ENCODE measurements at regions not wholly inside any gene's neighbourhood (a gene's known extent, or its start where the extent isn't known, plus 50 kb on each side); places are given as distances from the start of the nearest gene placed in this dataset.
"Not testable (repeated sequence)": the region's sequence is repeated elsewhere in the genome, so short reads cannot be mapped to it uniquely, and the experiment has no call there.

DNA sequence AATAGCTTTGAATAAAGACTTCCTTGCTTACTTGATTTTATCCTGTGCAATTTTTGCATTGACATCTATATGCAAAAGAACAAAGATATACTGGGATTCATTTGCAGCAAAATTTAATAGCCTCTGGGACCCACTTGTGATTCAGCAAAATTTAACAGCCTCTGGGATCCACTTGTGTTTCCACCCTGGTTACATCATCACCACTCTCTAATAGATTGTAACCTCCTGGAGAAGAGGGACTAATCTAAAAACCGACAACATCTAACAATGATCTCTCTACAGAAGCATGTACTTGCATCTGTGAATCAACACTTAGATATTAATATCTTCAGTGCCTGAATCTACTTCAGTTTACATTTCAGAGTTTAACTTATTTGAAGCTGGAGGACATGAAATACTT is 202.0 kb upstream of the CPHXL start:
- DNase-seq, result no peak

DNA sequence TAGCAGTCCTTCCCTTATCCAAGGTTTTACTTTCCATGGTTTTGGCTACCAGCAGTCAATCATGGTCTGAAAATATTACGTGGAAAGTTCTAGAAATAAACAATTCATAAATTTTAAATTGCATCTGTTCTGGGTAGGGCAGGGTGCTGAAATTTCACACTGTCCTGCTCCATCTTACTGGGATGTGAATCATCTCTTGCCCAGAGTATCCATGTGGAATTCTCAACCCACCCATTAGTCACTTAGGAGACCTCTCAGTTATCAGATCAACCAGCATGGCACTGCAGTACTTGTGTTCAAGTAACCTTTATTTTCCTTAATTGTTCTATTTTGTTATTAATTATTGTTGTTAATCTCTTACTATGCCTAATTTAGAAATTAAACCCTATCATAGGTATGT is 202.8 kb upstream of the CPHXL start:
- no peak for DNase-seq

DNA sequence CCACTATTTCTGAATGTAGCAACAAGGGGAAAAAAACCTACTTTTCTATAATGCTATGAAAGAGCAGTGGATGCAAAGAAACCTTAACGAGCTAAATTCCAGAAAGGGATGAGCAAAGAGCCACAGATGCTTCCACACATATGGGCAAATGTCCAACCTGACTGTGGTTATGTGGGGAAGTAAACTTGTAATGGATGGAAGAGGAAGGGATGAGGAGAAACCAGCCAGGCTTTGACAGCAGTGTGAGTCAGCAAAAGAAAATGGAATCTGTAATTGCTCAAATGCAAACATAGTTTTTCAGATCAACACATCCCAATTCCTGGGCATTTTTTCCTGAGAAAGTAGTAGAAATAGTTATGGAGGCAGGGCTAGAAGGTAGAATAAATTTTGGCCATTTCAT is 204.8 kb upstream of the CPHXL start:
- DNase-seq, result no peak

DNA sequence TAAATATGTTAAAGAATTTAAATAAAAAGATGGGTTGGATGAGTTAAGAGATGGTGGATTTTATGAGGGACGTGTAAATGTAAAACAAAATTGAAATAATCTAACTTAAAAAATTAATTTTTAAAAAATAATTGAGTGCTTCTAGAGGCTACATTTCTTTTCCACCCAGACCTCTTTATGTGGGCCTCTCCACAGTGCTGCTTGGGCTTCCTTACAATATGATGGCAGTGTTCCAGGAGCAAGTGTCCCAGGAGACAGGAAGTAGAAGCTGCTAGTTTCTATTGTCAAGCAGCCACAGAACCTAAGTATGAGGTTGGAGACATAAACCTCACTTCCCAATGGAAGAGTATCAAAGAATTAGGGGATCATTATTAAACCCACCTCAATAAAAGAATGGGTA is 205.7 kb upstream of the CPHXL start:
- no peak for DNase-seq

DNA sequence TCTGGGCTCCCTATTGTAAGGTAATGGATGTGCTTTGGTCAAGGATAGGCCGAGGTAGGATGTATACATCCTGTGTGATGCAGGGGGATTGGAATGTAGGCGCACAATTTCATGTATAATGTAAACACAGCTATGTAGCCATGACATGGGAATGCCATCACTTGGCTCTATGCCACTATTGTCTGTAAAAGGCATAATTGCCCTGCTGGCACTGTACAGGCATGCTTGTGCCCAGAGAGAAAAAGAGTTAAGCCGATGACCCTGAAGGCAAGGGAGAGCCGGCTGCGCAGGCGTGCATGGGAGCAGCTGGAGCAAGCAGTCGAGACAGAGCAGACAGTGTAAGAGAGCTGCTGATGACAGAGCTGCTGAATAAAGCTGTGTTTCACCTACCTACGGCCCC is 212.5 kb upstream of the CPHXL start:
- DNase-seq, result no peak

DNA sequence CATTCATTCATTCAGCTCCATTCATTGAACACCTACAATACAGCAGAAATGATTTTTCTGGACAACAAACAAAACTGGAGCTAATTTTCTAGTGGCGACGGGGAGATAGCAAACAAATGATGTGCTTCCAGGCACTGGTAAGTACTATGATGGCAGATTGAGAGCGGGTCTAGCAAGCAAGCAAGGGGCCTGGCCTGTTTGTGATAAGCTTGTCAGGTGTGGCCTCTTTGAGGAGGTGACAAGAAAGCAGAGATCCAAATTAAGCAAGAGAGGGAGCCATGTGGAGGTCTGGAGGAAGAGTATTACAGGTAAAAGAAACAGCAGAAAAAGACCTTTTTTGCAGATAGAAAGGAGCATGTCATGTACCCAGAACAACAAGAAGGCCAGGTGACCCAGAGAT is 216.1 kb upstream of the CPHXL start:
- DNase-seq, result no peak

DNA sequence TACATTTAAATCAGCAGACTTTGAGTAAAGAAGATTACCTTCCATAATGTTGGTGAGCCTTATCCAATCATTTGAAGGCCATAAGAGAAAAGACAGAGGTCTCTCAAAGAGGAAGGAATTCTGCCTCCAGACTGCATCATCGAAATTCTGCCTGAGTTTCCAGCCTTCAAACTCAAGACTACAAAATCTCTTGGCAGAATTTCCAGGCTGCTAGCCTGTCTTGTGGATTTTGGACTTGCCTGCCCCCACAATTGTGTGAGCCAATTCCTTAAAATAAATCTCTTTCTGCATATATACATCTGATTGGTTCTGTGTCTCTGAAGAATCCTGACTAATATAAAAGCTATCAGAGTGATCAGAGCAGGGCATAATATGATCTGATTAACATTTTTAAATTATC is 216.6 kb upstream of the CPHXL start:
- no peak for DNase-seq

DNA sequence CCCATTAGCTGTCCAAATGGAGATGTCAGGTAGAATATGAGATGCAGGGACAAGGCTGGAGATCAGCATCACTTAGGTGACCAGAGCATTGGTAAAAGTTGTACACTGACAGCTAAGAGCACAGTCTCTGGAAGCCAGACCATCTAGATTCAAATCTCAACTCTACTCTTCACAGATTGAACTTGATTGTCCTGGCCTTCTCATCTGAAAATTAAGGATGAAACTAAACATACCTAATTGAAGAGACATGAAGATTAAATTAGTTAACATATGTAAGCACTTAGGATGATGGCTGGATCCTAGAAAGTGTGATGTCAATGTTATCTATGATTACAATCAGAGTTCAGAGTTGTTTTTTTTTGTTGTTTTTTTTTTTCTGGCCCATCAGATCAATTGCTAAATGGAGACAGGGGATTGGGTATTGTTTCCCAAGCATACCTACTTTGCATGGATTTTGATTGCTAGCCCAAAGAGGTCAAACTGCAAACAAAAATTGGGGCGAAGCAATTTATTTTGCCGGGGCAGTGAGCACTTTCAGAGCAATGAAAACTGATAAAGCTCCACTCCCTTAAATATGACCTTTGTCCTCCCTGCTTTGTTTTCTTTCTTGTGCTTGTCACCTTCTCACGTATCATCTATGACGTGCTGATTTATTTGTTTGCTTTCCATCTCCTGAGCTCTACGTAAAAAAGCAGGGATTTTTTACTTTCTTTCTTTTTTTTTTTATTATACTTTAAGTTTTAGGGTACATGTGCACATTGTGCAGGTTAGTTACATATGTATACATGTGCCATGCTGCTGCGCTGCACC is 217.6 kb upstream of the CPHXL start:
- DNase-seq, result no peak

DNA sequence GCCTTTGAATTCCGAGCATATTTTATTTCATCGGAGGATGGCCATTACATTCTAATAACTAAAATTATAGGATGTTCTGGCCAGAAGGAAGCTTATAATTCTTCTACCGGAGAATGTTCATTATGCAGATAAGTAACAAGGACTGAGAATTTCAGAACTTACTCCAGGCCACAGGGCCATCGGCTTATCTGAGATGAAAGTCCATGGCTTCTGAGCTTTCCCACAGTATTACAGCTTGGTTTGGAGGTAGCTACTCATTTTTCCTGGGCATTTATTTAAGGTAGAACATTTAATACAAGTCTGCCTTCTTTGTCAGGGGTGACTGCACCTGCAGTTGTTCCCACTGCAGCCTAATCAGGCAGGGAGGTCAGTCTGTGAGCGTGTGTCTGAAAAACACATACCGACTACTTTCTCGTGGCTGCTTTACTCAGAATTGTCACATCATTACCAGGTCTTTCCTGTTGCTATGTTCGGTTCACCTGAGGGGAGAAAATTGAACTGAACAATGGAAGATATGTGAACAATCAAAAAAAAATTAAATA is 219.7 kb upstream of the CPHXL start:
- DNase-seq, result no peak

DNA sequence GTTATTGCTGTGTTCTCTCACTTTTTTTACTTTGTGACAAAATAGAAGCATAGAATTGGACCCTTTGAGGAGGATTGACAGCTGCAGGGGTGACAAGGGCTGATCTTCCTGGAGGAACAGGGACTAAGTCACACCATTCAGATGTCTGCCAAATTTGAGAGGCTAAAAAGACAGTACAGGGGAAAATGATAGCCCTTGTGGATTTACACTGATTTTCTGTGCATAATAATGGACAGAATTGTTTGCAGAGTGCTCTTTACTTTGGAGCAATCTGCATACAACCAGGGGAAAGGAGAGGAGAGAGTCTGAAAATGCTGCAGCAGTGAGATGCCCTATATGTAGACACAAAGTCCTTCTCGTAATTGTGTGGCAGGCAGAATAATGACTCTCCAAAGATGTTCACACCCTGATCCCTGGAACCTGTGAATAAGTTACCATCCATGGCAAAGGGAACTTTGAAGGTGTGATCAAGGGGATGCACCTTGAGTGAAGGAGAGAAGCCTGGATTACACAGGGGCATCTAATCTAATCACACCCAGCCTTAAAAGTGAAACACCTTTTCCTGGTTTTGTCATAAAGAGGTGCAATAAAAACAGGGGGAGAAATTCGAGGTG is 221.4 kb upstream of the CPHXL start:
- no peak for DNase-seq

DNA sequence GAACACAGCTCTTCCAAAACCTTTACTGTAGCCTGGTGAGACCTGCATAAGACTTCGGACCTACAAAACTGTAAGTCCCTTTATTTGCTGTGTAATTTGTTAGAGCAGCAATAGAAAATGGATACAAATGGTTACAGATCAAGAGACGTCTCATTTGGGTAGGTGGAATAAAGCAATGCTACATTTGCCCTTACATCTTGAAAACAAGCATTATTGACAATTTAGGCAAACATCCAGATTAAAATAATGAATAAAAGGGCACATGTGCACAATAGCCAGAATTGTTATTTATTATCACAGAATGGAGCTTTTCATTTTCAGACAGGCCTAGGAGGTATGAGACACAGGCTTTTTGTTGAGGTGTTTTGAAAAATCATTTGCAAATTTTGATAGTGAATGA is 222.2 kb upstream of the CPHXL start:
- DNase-seq, result no peak

DNA sequence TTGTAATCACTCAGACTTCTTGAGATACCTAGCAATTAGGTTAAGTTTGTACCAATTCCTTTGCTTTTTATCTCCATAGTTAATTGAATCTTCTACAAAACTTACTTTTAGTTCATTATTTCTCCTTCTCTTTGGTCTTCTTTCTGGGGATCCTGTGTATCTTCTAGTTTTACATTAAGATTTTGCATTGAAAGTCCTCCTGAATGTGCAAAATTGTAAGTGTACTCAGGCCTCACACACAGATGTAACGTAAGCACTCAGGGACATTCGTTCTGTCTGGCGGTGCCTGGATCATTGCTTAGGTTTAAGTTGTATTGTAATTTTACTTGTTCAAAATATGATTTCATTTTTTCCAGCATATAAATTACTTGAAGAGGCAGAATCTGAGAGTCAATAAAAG is 222.6 kb upstream of the CPHXL start:
- no peak for DNase-seq

DNA sequence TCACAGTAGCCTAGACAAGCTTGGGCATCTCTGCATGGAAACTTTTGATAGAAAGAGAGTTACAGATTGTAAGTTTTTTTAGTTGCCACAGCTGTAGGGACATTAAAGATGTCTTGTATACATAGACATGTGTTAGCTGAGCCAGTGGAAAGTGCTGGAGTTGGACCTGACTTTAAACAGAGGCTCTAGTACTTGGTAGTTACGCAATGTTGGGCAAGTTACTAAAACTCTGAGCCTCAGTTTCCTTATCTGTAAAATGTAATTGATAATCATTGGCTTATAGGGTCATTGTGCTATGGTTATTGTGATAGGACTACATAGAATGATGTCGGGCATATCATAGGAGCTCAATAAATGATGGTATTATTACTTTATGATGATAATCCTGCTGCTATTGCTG is 225.8 kb upstream of the CPHXL start:
- no peak for DNase-seq

DNA sequence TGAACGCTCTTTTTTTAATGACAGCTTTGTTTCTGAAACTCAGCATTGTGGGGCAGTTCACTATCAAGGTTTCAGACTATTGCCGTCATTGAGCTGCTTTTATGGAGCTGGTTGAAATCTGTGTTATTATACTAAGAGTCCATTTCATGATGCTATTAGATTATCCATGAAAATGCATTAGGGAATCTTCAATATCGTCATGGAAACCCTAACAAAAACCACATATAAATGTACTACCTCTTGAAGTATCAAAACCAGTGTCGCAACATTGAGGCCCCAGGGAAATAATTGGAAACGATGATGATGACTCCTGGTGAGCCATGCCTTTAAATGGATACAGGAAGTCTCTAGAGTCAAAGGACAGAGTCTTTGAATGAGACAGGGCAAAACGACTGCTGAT is 231.6 kb upstream of the CPHXL start:
- no peak for DNase-seq

DNA sequence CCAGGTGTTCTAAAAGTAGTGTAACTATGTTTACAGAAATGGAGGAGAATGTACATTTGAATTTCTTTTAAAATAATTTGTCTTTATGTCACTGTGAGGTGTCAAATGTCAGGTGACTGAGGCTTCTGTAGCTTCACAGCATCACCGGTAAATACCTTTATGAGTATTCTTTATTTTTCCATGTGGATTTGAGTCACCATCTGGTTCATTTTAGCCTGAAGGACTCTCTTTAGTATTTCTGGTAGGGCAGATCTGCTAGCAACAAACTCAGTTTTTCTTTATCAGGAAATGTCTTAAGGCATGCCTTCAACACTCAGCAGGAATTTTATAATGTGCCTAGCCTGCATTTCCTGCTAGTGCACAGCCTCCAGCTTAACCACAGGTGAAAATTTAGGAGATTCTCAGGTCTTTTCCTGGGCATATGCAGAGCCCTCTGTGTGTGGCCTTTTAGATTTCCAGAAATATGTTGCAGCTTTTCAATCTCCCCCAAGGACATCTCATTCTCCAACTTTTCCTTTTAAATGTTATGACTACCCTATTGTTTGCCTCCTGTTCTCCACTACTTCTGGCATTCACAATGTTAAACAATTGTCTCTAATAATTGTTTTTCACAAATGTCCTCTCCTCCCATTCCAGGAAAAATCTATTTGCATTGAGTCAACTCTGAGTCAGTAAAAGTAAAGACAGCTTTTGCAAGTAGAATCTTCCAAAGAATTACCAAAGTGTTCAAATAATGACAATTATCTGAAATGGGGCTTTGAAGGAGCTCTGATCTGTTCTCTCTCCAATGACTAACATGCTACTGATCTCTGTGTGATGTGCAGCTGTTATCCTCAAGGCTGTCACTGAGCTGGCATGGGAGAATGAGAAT is 239.4 kb upstream of the CPHXL start:
- no peak for DNase-seq

DNA sequence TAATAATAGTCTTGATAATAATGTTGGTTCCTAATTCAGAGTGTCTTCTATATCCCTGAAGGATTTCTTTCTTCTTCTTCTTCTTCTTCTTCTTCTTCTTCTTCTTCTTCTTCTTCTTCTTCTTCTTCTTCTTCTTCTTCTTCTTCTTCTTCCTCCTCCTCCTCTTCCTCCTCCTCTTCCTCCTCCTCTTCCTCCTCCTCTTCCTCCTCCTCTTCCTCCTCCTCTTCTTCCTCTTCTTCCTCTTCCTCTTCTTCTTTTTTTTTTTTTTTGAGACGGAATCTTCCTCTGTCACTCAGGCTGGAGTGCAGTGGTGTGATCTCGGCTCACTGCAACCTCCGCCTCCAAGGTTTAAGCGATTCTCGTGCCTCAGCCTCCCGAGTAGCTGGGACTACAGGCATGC is 242.8 kb upstream of the CPHXL start:
- DNase-seq, result not testable (repeated sequence)

DNA sequence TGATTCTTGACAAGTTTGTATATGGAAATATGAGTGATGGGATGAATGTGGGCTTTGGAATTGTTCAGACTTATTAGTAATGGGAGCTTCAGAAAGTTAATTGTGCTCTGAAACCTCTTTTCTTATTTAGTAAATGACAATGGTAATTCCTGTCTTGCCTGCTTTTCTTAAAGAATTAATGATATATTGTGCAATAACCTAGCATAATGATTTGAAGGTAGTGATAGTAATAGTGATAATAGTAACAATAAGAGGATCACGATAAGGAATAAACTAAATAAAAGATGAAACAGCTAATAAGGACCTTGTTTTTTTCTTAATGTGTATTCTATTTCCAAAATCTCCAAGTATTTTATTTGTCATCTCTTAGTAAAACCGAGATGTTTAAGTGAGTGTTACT is 245.0 kb upstream of the CPHXL start:
- no peak for DNase-seq

DNA sequence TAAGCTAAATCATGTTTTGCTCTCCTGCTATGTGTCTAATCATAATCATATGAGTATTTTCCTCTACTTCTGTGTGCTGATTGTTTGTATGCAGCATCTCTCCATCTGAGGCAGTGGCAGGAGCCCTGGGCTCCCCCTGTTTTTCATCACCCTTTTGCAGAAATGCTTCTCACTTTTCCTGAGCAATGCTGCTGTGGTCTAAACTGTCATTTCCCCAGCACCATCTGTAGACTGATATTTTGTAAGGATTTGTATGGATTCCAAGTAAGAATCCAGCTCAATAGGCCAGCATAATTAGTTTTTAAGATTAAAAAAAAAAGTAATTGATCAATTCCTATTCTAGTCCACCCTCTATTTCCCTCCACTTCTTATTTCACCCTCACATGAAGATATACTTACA is 257.0 kb upstream of the CPHXL start:
- DNase-seq, result no peak

DNA sequence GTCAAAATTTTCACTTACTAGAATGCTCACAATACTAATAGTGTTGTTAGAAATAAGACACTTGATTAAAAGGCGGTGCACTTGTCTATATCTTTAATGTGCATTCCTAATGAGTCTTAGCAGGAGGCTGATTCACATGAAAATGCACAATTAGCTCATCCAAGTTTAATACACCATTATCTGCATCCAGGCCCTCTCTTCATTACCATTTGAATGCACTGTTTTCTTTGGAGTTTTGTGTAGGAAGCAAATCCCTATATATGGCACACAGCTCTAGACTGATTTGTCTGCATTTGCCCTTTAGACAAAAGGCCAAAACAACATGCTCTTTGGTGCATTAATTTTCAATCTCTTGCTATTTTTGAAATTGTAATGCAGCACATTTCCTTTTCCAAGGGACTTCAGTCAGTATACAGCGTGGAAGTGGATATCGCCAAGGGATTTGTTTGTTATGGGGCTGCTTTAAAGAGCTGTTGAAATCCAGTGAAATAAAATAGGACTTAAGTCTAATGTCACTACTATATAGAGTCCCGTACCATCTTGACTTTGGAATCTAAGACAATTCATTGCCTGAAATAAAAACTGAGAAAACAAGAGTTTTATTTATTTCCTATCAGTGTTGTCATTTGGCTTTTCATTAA is 257.6 kb upstream of the CPHXL start:
- DNase-seq, result no peak

DNA sequence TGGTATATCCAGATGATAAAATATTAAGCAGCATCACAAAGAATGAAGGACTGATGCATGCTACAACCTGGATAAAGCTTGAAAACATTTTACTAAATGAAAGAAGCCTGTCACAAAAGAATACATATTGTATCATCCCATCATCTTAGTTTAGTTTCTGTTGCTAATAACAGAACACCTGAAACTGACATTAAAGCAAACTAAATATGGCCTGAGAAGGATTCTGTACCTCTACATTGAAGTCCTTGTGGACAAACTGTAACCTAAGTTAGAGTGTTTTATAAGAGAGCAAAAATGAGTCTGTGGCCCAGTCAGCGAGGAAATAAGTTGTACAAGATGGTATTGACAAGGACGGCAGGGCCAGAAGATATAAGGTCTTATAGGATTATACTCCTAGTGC is 261.0 kb upstream of the CPHXL start:
- no peak for DNase-seq

DNA sequence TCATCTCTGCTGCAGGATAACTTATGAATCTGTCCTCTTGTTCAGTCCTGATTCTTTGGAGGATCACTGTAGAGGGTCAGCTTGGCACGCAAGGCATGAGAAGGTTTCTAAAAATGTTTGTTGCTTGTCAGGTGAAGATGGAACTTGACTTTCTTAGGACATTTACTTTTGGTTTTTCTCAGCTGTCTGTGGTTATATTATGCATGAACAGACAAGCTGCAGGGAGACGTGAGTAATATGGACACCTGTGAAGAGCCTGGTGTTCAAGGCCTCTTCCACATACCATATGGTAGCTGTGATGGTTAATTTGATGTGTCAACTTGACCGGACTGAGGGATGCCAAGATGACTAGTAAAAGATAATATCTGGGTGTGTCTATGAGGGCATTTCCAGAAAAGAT is 270.2 kb upstream of the CPHXL start:
- no peak for DNase-seq

DNA sequence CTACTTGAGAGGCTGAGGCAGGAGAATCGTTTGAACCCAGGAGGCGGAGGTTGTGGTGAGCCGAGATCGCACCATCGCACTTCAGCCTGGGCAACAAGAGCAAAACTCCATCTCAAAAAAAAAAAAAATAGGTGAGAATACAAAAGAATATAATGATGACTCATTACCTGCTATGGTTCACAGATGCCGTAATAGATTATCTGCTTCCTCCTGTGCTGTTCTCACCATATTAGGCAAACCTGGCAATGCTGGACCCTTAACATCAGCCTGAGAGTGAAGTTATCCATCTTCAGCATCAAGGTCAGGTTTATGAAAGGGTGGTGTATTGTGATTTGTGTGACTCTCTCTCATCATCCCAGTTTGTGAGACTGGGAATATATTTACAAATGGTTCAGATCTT is 271.3 kb upstream of the CPHXL start:
- no peak for DNase-seq

DNA sequence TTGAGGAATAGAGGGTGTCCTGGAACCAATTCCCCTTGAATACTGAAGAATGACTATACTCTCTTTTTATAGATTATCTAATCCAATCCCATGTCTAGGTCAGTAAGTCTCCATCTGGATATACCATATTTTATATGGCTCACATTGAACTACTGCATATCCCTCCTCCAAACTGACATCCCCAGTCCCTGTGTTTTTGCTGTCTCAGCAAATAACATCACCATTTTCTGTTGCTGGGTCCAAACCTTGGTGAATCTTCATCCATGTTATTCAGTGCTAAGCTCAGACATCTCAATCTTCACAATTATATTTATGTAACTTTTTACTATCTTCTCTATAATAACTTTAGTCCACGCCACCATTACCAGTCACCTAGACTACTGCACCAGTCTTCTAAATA is 269.6 kb upstream of the CNTNAP4 start:
- no peak for DNase-seq

Measured in stimulated activated naive CD4-positive, alpha-beta T cell (primary cell).